ENCODE measurements at regions not wholly inside any gene's neighbourhood (a gene's known extent, or its start where the extent isn't known, plus 50 kb on each side); places are given as distances from the start of the nearest gene placed in this dataset.
"Not testable (repeated sequence)": the region's sequence is repeated elsewhere in the genome, so short reads cannot be mapped to it uniquely, and the experiment has no call there.

- no peaks in the 10 kb centered on the region for H3K9me3 ChIP-seq
- 73 to 90% methylated on average over 3 of the region's 3 CpGs for WGBS, 2 donors (ENCODE audit: low coverage in 1 of 2)
- no peaks in the 10 kb centered on the region for H3K4me1 ChIP-seq
- no peak for TF ChIP-seq POLR2A (IDR thresholded peaks at IDR 0.05)
- no peak for TF ChIP-seq CTCF (IDR thresholded peaks at IDR 0.05)
- TF ChIP-seq POLR2AphosphoS5 (IDR thresholded peaks at IDR 0.05), result no peak
- TF ChIP-seq EP300 (IDR thresholded peaks at IDR 0.05; ENCODE audit: low read depth), result no peak
- H3K36me3 ChIP-seq, result no peaks in the 10 kb centered on the region
- H3K4me3 ChIP-seq, result no peak overlapping the region
- in situ Hi-C loops (cut with MboI; ENCODE audit: low pct_ligation_motif_present in 1 of 4, low pct_unique_long_range_greater_than_20kb in 1 of 4, low sequenced_read_pairs in 3 of 4) (no loop called here), intact Hi-C loops (cut with DNase I; ENCODE audit: low total_unique reads) (no loop called here)
- H3K27ac ChIP-seq, result no peak overlapping the region
- no peaks in the 10 kb centered on the region for H3K27me3 ChIP-seq
- DNase-seq, result no peak
Measured at GRCh38 chr1:96464991-96465390, 256.6 kb upstream of the PTBP2 start.

- H3K27me3 ChIP-seq, result no peaks in the 10 kb centered on the region
- H3K27ac ChIP-seq, result no peak overlapping the region
- 81 to 93% methylated on average over 8 of the region's 8 CpGs for WGBS, 2 donors (ENCODE audit: low coverage in 1 of 2)
- TF ChIP-seq CTCF (IDR thresholded peaks at IDR 0.05) (no peak), EP300 (IDR thresholded peaks at IDR 0.05; ENCODE audit: low read depth) (no peak), POLR2AphosphoS5 (IDR thresholded peaks at IDR 0.05) (no peak), POLR2A (IDR thresholded peaks at IDR 0.05) (no peak)
- H3K4me1 ChIP-seq, result no peaks in the 10 kb centered on the region
- intact Hi-C loops (cut with DNase I; ENCODE audit: low total_unique reads) (no loop called here), in situ Hi-C loops (cut with MboI; ENCODE audit: low pct_ligation_motif_present in 1 of 4, low pct_unique_long_range_greater_than_20kb in 1 of 4, low sequenced_read_pairs in 3 of 4) (no loop called here)
- H3K4me3 ChIP-seq, result no peak overlapping the region
- no peak for DNase-seq
- H3K36me3 ChIP-seq, result no peaks in the 10 kb centered on the region
- no peaks in the 10 kb centered on the region for H3K9me3 ChIP-seq
Measured at GRCh38 chr1:96465441-96465840, 256.1 kb upstream of the PTBP2 start.

- no peak overlapping the region for H3K27ac ChIP-seq
- no peaks in the 10 kb centered on the region for H3K27me3 ChIP-seq
- H3K4me1 ChIP-seq, result no peaks in the 10 kb centered on the region
- intact Hi-C loops (cut with DNase I; ENCODE audit: low total_unique reads) (no loop called here), in situ Hi-C loops (cut with MboI; ENCODE audit: low pct_ligation_motif_present in 1 of 4, low pct_unique_long_range_greater_than_20kb in 1 of 4, low sequenced_read_pairs in 3 of 4) (no loop called here)
- no peak for DNase-seq
- no peaks in the 10 kb centered on the region for H3K9me3 ChIP-seq
- 70 to 73% methylated on average over 1 of the region's 1 CpG for WGBS, 2 donors (ENCODE audit: low coverage in 1 of 2)
- H3K4me3 ChIP-seq, result no peak overlapping the region
- no peak for TF ChIP-seq POLR2AphosphoS5 (IDR thresholded peaks at IDR 0.05)
- TF ChIP-seq EP300 (IDR thresholded peaks at IDR 0.05; ENCODE audit: low read depth), result no peak
- TF ChIP-seq POLR2A (IDR thresholded peaks at IDR 0.05), result no peak
- TF ChIP-seq CTCF (IDR thresholded peaks at IDR 0.05), result no peak
- H3K36me3 ChIP-seq, result no peaks in the 10 kb centered on the region
Measured at GRCh38 chr1:96466842-96467241, 254.7 kb upstream of the PTBP2 start.

DNA sequence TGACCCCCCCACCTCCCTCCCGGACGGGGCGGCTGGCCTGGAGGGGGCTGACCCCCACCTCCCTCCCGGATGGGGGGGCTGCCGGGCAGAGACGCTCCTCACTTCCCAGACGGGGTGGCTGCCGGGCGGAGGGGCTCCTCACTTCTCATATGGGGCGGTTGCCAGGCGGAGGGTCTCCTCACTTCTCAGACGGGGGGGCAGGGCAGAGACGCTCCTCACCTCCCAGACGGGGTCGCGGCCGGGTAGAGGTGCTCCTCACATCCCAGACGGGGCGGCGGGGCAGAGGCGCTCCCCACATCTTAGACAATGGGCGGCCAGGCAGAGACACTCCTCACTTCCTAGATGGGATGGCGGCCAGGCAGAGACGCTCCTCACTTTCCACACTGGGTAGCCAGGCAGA, 251.9 kb upstream of the PTBP2 start:
- intact Hi-C loops (cut with DNase I; ENCODE audit: low total_unique reads); DNase-seq; H3K27me3 ChIP-seq; in situ Hi-C loops (cut with MboI; ENCODE audit: low pct_ligation_motif_present in 1 of 4, low pct_unique_long_range_greater_than_20kb in 1 of 4, low sequenced_read_pairs in 3 of 4); H3K9me3 ChIP-seq; H3K4me1 ChIP-seq; H3K27ac ChIP-seq; H3K4me3 ChIP-seq; H3K36me3 ChIP-seq: not testable (repeated sequence)
- 95% methylated on average over 3 of the region's 24 CpGs; no CpG with 5 or more reads in 1 of the 2 donors for WGBS, 2 donors (ENCODE audit: low coverage in 1 of 2)

DNA sequence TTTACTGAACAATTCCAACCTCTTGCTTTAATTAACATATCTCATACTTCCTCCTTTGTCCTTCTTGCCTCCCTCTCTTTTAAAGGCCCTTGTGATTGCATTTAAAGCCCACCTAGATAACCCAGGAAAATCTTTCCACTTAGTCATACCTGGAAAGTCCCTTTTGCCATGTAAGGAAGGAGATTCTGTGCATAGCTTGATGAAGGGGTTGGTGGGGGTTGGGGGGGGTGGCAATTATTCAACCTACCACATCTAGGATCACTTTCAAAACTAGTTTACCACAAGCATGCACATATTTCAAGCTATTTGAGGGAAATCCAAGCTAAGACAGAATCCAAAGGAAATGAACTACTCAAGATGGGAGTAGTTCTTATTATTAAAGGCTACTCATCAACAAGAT, 249.1 kb upstream of the PTBP2 start:
- intact Hi-C loops (cut with DNase I; ENCODE audit: low total_unique reads), result no loop called here
- DNase-seq, result no peak
- in situ Hi-C loops (cut with MboI; ENCODE audit: low pct_ligation_motif_present in 1 of 4, low pct_unique_long_range_greater_than_20kb in 1 of 4, low sequenced_read_pairs in 3 of 4), result no loop called here
- Histone ChIP-seq H3K4me3 (no peak overlapping the region), H3K27me3 (no peaks in the 10 kb centered on the region), H3K9me3 (no peaks in the 10 kb centered on the region), H3K27ac (no peak overlapping the region), H3K4me1 (no peaks in the 10 kb centered on the region), H3K36me3 (no peaks in the 10 kb centered on the region)
- TF ChIP-seq EP300 (IDR thresholded peaks at IDR 0.05; ENCODE audit: low read depth) (no peak), POLR2AphosphoS5 (IDR thresholded peaks at IDR 0.05) (no peak), CTCF (IDR thresholded peaks at IDR 0.05) (no peak), POLR2A (IDR thresholded peaks at IDR 0.05) (no peak)
